ENCODE measurements at regions not wholly inside any gene's neighbourhood (a gene's known extent, or its start where the extent isn't known, plus 50 kb on each side); places are given as distances from the start of the nearest gene placed in this dataset.

DNA sequence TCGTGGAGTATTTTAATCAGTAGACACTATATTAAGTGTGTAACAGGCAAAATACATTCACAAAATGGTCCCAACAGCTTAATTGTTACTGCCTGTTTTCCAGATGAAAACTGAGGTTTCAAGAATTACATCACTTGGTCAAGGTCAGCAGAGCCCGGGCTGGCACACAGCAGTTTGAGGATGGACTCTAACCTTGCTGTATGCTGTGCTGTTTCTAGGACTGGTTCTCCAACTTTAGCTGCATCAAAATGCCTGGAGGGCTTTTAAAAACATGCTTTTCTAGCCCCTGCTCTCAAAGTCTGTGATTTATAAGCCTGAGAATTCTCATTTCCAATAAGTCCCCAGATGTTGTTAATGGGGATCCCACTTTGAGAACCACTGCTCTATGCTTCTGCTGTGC, 247.1 kb upstream of the FZD8 start:
- in situ Hi-C loops (cut with HindIII; ENCODE audit: low sequenced_read_pairs): no loop called here
- TF ChIP-seq, protein P1, sequence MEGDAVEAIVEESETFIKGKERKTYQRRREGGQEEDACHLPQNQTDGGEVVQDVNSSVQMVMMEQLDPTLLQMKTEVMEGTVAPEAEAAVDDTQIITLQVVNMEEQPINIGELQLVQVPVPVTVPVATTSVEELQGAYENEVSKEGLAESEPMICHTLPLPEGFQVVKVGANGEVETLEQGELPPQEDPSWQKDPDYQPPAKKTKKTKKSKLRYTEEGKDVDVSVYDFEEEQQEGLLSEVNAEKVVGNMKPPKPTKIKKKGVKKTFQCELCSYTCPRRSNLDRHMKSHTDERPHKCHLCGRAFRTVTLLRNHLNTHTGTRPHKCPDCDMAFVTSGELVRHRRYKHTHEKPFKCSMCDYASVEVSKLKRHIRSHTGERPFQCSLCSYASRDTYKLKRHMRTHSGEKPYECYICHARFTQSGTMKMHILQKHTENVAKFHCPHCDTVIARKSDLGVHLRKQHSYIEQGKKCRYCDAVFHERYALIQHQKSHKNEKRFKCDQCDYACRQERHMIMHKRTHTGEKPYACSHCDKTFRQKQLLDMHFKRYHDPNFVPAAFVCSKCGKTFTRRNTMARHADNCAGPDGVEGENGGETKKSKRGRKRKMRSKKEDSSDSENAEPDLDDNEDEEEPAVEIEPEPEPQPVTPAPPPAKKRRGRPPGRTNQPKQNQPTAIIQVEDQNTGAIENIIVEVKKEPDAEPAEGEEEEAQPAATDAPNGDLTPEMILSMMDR (IDR thresholded peaks at IDR 0.05; ENCODE audit: low read depth, low read length, missing control alignments): no peak
- no peak for DNase-seq (ENCODE audit: low read depth)
- H3K4me3 ChIP-seq (ENCODE audit: low read depth, low read length): no peak overlapping the region

DNA sequence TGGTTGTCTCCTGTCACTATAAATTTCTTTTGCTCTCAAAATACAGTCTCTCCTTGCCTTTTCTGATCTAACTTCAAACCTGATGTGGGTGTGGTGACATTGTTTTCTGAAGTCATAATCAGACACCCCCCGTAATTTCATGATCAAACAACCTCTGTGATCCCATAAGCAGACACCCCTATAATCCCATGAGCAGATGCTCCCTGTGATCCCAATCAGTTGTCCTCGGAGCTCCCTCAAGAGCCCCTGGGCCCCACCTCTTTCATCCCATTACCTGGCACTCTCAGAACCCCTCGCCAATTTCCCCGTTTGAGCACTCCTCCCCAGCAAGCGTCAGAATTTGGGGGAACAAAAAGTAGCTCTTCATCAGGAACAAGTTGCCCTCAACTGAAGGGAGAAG, 246.3 kb upstream of the FZD8 start:
- no peak for DNase-seq (ENCODE audit: low read depth)
- TF ChIP-seq, protein P1 (IDR thresholded peaks at IDR 0.05; ENCODE audit: low read depth, low read length, missing control alignments): no peak
- in situ Hi-C loops (cut with HindIII; ENCODE audit: low sequenced_read_pairs): no loop called here
- H3K4me3 ChIP-seq (ENCODE audit: low read depth, low read length): no peak overlapping the region

- DNase-seq (ENCODE audit: low read depth): no peak
- H3K4me3 ChIP-seq (ENCODE audit: low read depth, low read length): no peak overlapping the region
- TF ChIP-seq, protein P1 (IDR thresholded peaks at IDR 0.05; ENCODE audit: low read depth, low read length, missing control alignments): no peak
- in situ Hi-C loops (cut with HindIII; ENCODE audit: low sequenced_read_pairs): no loop called here
Measured at GRCh38 chr10:35887685-35888084, 245.6 kb upstream of the FZD8 start.

DNA sequence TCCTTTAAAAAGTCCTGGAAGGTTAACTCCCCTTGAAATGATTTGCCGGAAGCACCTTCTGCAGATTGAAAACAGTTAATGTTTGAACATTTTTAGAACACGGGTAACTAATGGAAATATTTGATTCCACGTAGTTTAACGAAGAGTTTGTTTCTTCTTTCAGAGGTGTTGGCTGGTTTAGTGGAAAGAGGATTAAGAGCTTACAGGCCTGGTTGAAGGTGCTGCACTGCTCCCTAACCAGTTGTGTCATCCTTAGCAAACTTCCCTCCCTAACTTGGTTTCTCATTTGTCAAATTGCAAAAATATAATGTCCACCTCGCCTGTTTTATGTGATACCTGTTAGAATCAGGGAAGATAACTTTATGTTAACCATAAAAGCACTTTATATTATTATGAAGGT, 243.0 kb upstream of the FZD8 start:
- no peak overlapping the region for H3K4me3 ChIP-seq (ENCODE audit: low read depth, low read length)
- TF ChIP-seq, protein P1 (IDR thresholded peaks at IDR 0.05; ENCODE audit: low read depth, low read length, missing control alignments): no peak
- in situ Hi-C loops (cut with HindIII; ENCODE audit: low sequenced_read_pairs): no loop called here
- DNase-seq (ENCODE audit: low read depth): no peak

GRCh38 chr10:35884657-35885071, 242.6 kb upstream of the FZD8 start:
- in situ Hi-C loops (cut with HindIII; ENCODE audit: low sequenced_read_pairs): no loop called here
- TF ChIP-seq, protein P1 (IDR thresholded peaks at IDR 0.05; ENCODE audit: low read depth, low read length, missing control alignments): no peak
- DNase-seq (ENCODE audit: low read depth): no peak
- no peak overlapping the region for H3K4me3 ChIP-seq (ENCODE audit: low read depth, low read length)

- in situ Hi-C loops (cut with HindIII; ENCODE audit: low sequenced_read_pairs): no loop called here
- no peak overlapping the region for H3K4me3 ChIP-seq (ENCODE audit: low read depth, low read length)
- TF ChIP-seq, protein P1 (IDR thresholded peaks at IDR 0.05; ENCODE audit: low read depth, low read length, missing control alignments): no peak
- no peak for DNase-seq (ENCODE audit: low read depth)
Measured at GRCh38 chr10:35882422-35883150, 240.5 kb upstream of the FZD8 start.

All from astrocyte of the cerebellum (primary cell).